PFSK-1 (cell line): ENCODE measurements at regions not wholly inside any gene's neighbourhood (a gene's known extent, or its start where the extent isn't known, plus 50 kb on each side); places are given as distances from the start of the nearest gene placed in this dataset.

Source experiments
- POLR2AphosphoS5 ChIP-seq: IDR thresholded peaks from 2 replicates; pipeline ENCODE4 v1.6.1; 2012; ENCODE audit warnings: low read depth, mild to moderate bottlenecking, control low read depth, low read length, moderate library complexity
- SIN3A ChIP-seq: IDR thresholded peaks from 2 replicates; pipeline ENCODE4 v1.6.1; 2012; ENCODE audit warnings: mild to moderate bottlenecking, low read length, moderate library complexity, borderline replicate concordance; ENCODE audit not compliant: insufficient read depth
- TAF1 ChIP-seq: IDR thresholded peaks from 2 replicates; pipeline ENCODE4 v1.6.1; 2012; ENCODE audit warnings: low read length, control low read depth, borderline replicate concordance; ENCODE audit not compliant: insufficient read depth

DNA sequence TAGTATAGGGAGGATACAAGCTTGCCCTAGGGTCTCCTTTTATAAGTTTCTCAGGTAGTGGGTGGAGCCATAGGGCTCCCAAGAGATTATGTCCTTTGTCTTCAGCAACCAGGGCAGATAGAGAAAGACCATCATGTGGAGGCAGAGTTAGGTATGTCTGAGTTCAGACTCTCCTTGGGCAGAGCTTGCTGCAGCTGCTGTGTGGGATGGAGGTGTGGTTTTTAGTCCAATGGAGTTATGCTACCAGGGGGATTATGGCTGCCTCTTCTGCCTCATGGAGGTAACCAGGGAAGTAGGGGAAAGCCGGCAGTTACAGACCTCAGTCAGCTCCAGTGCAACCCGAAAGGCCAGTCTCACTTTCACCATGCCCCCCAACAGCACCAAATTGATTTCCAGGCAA, 220.5 kb downstream of the NECTIN3 start:
- TF ChIP-seq POLR2AphosphoS5 (no peak), TAF1 (no peak), SIN3A (no peak)
